ENCODE measurements at regions not wholly inside any gene's neighbourhood (a gene's known extent, or its start where the extent isn't known, plus 50 kb on each side); places are given as distances from the start of the nearest gene placed in this dataset.
A peak's percentile ranks its signal among the peaks of the same experiment; 100 is the strongest.

DNA sequence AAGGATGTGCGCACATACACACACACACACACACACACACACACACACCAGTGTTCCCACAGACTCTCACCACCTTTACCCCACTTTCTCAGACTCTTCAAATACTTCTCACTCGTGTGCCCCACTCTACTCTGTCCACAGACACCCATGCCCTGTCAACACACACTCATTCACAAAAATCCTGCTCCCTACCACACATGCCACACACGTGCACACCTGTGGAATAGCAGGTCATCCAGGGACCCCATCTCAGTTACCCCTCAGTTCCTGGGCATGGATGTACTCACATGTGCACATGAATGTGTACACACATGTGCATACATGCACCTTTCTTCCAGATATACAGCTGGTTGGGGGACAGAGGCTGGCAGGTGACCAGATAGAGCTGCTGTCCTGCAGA, 142.9 kb downstream of the EMX2 start:
- Histone ChIP-seq H3K9me3 (ENCODE audit: insufficient read depth in 2 of 2, low read depth in 1 of 2, low read length in 1 of 2) (no peaks in the 10 kb centered on the region), H3K79me1 (ENCODE audit: low read depth, low read length) (no peaks in the 10 kb centered on the region), H3K4me3 (ENCODE audit: extremely low read depth in 1 of 4, insufficient read depth in 2 of 4, low read depth in 3 of 4, low read length in 4 of 4) (no peak overlapping the region), H3K23me2 (ENCODE audit: low read depth, low read length) (peaks cover 3% of the 10 kb centered on the region; the same call in 1 of the 2 replicates), H4K91ac (replicated peaks; ENCODE audit: insufficient read length, low read length) (no peak overlapping the region), H2BK120ac (replicated peaks; ENCODE audit: low read depth, low read length) (no peak overlapping the region), H3K56ac (replicated peaks; ENCODE audit: insufficient read length, low read depth, low read length) (no peak overlapping the region), H3K27me3 (replicated peaks in 1 of 4; ENCODE audit: control insufficient read depth in 3 of 4, extremely low read depth in 1 of 4, insufficient read depth in 3 of 4, low read length in 3 of 4) (no peaks in the 10 kb centered on the region), H3K23ac (ENCODE audit: insufficient read length) (no peak overlapping the region), H4K20me1 (replicated peaks in 1 of 2; ENCODE audit: control insufficient read depth in 1 of 2, insufficient read depth in 2 of 2, low read length in 2 of 2) (no peaks in the 10 kb centered on the region), H4K5ac (ENCODE audit: insufficient read length, low read depth, low read length) (no peak overlapping the region), H3K4me2 (ENCODE audit: insufficient read depth in 1 of 2, low read depth in 2 of 2, low read length in 2 of 2) (no peak overlapping the region), H2BK20ac (ENCODE audit: low read length) (no peak overlapping the region), H3K79me2 (ENCODE audit: control insufficient read depth in 1 of 2, insufficient read depth in 2 of 2, low read length in 2 of 2) (no peaks in the 10 kb centered on the region), H3K14ac (ENCODE audit: insufficient read length) (no peak overlapping the region), H2AFZ (ENCODE audit: low read length) (no peak overlapping the region), H2AK5ac (ENCODE audit: low read depth, low read length) (no peak overlapping the region), H3K4me1 (replicated peaks in 1 of 4; ENCODE audit: control insufficient read depth in 3 of 4, insufficient read depth in 4 of 4, low read length in 3 of 4) (peaks cover 0 to 3% (median 0%) of the 10 kb centered on the region in 4 experiments; a peak in 2 of 7 replicates), H2BK5ac (ENCODE audit: low read depth, low read length) (no peak overlapping the region), H3K27ac (ENCODE audit: low read depth, low read length) (no peak overlapping the region), H3K18ac (ENCODE audit: extremely low read depth, low read length) (no peak overlapping the region), H3K9ac (replicated peaks in 1 of 4; ENCODE audit: extremely low read depth in 1 of 4, low read depth in 3 of 4, low read length in 3 of 4) (no peak overlapping the region), H3K36me3 (ENCODE audit: control insufficient read depth in 2 of 4, insufficient read depth in 4 of 4, low read length in 3 of 4) (no peaks in the 10 kb centered on the region), H2BK15ac (ENCODE audit: low read length) (no peak overlapping the region), H4K8ac (ENCODE audit: extremely low read depth, insufficient read depth, low read length) (peak overlapping the region; percentile 14; the same call in 1 of the 2 replicates), H2BK12ac (ENCODE audit: low read depth, low read length) (no peak overlapping the region), H3K4ac (replicated peaks; ENCODE audit: insufficient read length, low read depth, low read length) (no peak overlapping the region)
- TF ChIP-seq CBX5 (IDR thresholded peaks at IDR 0.05; ENCODE audit: low read depth, low read length): no peak
- TF ChIP-seq JUND (IDR thresholded peaks at IDR 0.05; ENCODE audit: low read length): no peak
- TF ChIP-seq ZNF274 (IDR thresholded peaks at IDR 0.05; ENCODE audit: borderline replicate concordance, extremely low read depth, low read length): no peak
- no peak for TF ChIP-seq BCL11A (IDR thresholded peaks at IDR 0.05; ENCODE audit: low read depth in 2 of 2, low read length in 2 of 2)
- TF ChIP-seq SP1 (IDR thresholded peaks at IDR 0.05; ENCODE audit: low read depth, low read length): no peak
- no peak for TF ChIP-seq EZH2 (IDR thresholded peaks at IDR 0.05; ENCODE audit: low read depth, low read length, severe bottlenecking)
- TF ChIP-seq, protein P1, sequence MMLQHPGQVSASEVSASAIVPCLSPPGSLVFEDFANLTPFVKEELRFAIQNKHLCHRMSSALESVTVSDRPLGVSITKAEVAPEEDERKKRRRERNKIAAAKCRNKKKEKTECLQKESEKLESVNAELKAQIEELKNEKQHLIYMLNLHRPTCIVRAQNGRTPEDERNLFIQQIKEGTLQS (IDR thresholded peaks at IDR 0.05; ENCODE audit: insufficient read depth, low read depth, low read length): no peak
- no peak for TF ChIP-seq RAD21 (IDR thresholded peaks at IDR 0.05 in 1 of 2, conservative IDR thresholded peaks at IDR 0.05 in 1 of 2; ENCODE audit: low read depth in 2 of 2, low read length in 2 of 2)
- TF ChIP-seq SIRT6 (IDR thresholded peaks at IDR 0.05; ENCODE audit: low read length): no peak
- DNase-seq (ENCODE audit: low read depth in 1 of 2, low spot score in 2 of 2): no peak
- ChIA-PET CTCF (ENCODE audit: partially characterized antibody) (interaction anchor here (1.0 to 5.9 kb wide), 6 partner anchors 8 to 574 kb away, joined by 3 to 34 read pairs (median 4); partner anchors contain the start of gene EMX2), POLR2A (ENCODE audit: partially characterized antibody) (no interaction called here)
- 83% methylated on average over 2 of the region's 3 CpGs; no CpG with 5 or more reads in 1 of the 2 experiments for WGBS, 2 experiments (ENCODE audit: extremely low coverage in 1 of 2, insufficient coverage in 1 of 2, insufficient read length in 1 of 2, insufficient replicate concordance in 2 of 2, low coverage in 1 of 2, low lambda C conversion rate in 2 of 2, missing lambda C conversion rate in 1 of 2)
- no peak for FAIRE-seq

All from H1 (cell line).